ENCODE measurements at regions not wholly inside any gene's neighbourhood (a gene's known extent, or its start where the extent isn't known, plus 50 kb on each side); places are given as distances from the start of the nearest gene placed in this dataset.

GRCh38 chr21:22019766-22020165, 1021.6 kb downstream of the NCAM2 start:
- TF ChIP-seq USF1 (CRISPR knock-in tag; IDR thresholded peaks at IDR 0.05), result no peak
- TF ChIP-seq, protein P1, sequence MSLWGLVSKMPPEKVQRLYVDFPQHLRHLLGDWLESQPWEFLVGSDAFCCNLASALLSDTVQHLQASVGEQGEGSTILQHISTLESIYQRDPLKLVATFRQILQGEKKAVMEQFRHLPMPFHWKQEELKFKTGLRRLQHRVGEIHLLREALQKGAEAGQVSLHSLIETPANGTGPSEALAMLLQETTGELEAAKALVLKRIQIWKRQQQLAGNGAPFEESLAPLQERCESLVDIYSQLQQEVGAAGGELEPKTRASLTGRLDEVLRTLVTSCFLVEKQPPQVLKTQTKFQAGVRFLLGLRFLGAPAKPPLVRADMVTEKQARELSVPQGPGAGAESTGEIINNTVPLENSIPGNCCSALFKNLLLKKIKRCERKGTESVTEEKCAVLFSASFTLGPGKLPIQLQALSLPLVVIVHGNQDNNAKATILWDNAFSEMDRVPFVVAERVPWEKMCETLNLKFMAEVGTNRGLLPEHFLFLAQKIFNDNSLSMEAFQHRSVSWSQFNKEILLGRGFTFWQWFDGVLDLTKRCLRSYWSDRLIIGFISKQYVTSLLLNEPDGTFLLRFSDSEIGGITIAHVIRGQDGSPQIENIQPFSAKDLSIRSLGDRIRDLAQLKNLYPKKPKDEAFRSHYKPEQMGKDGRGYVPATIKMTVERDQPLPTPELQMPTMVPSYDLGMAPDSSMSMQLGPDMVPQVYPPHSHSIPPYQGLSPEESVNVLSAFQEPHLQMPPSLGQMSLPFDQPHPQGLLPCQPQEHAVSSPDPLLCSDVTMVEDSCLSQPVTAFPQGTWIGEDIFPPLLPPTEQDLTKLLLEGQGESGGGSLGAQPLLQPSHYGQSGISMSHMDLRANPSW (CRISPR knock-in tag; conservative IDR thresholded peaks at IDR 0.05; ENCODE audit: low read depth), result no peak
- no peak for TF ChIP-seq TCF7 (CRISPR knock-in tag; IDR thresholded peaks at IDR 0.05; ENCODE audit: low read depth)
- TF ChIP-seq CTCF (IDR thresholded peaks at IDR 0.05), result no peak
- TF ChIP-seq ZNF219 (CRISPR knock-in tag; IDR thresholded peaks at IDR 0.05; ENCODE audit: borderline replicate concordance), result no peak
- TF ChIP-seq CBFB (CRISPR knock-in tag; IDR thresholded peaks at IDR 0.05; ENCODE audit: low read depth), result no peak
- no peak for TF ChIP-seq PRDM15 (CRISPR knock-in tag; IDR thresholded peaks at IDR 0.05)
- no peak for TF ChIP-seq GTF2I (CRISPR knock-in tag; conservative IDR thresholded peaks at IDR 0.05)
- TF ChIP-seq ZNF263 (CRISPR knock-in tag; IDR thresholded peaks at IDR 0.05; ENCODE audit: low read depth), result no peak
- TF ChIP-seq, protein P2, sequence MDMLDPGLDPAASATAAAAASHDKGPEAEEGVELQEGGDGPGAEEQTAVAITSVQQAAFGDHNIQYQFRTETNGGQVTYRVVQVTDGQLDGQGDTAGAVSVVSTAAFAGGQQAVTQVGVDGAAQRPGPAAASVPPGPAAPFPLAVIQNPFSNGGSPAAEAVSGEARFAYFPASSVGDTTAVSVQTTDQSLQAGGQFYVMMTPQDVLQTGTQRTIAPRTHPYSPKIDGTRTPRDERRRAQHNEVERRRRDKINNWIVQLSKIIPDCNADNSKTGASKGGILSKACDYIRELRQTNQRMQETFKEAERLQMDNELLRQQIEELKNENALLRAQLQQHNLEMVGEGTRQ (CRISPR knock-in tag; IDR thresholded peaks at IDR 0.05), result no peak
- TF ChIP-seq, protein P3, sequence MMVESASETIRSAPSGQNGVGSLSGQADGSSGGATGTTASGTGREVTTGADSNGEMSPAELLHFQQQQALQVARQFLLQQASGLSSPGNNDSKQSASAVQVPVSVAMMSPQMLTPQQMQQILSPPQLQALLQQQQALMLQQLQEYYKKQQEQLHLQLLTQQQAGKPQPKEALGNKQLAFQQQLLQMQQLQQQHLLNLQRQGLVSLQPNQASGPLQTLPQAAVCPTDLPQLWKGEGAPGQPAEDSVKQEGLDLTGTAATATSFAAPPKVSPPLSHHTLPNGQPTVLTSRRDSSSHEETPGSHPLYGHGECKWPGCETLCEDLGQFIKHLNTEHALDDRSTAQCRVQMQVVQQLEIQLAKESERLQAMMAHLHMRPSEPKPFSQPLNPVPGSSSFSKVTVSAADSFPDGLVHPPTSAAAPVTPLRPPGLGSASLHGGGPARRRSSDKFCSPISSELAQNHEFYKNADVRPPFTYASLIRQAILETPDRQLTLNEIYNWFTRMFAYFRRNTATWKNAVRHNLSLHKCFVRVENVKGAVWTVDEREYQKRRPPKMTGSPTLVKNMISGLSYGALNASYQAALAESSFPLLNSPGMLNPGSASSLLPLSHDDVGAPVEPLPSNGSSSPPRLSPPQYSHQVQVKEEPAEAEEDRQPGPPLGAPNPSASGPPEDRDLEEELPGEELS (CRISPR knock-in tag; IDR thresholded peaks at IDR 0.05), result no peak
- TF ChIP-seq NFE2L1 (CRISPR knock-in tag; IDR thresholded peaks at IDR 0.05), result no peak
- TF ChIP-seq, protein P4, sequence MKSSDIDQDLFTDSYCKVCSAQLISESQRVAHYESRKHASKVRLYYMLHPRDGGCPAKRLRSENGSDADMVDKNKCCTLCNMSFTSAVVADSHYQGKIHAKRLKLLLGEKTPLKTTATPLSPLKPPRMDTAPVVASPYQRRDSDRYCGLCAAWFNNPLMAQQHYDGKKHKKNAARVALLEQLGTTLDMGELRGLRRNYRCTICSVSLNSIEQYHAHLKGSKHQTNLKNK (CRISPR knock-in tag; IDR thresholded peaks at IDR 0.05), result no peak

Measured in WTC11 (cell line).